ENCODE measurements at regions not wholly inside any gene's neighbourhood (a gene's known extent, or its start where the extent isn't known, plus 50 kb on each side); places are given as distances from the start of the nearest gene placed in this dataset.

DNA sequence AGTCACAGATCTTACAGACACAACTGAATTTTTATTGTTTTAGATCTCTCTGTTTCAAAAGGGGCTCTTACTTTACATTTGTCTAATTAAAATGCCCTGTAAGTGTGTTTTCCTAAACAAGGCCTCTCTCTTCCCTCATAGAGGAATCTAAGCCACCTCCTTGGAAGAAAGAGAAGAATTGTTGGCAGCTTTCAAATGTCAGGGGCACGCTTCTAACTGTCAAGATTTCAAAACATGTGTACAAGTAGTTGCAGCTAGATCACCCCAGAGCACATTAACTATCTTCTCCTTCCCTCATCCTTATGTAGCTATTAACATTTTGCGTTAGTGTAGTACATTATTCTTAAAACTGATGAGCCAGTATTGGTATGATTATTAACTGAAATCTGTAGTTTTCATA is 266.5 kb upstream of the BOD1L1 start:
- peaks cover 7% of the 10 kb centered on the region for H3K4me1 Mint-ChIP-seq (ENCODE audit: low read depth)
- no peaks in the 10 kb centered on the region for H3K36me3 Mint-ChIP-seq (ENCODE audit: low read depth)
- intact Hi-C loops (cut with micrococcal nuclease) = no loop called here
- no peaks in the 10 kb centered on the region for H3K9me3 Mint-ChIP-seq
- H3K4me3 Mint-ChIP-seq = no peak overlapping the region
- H3K27ac Mint-ChIP-seq = no peak overlapping the region
- DNase-seq (ENCODE audit: low spot score) = no peak
- peaks cover 2% of the 10 kb centered on the region for H3K27me3 Mint-ChIP-seq (ENCODE audit: insufficient read depth)

DNA sequence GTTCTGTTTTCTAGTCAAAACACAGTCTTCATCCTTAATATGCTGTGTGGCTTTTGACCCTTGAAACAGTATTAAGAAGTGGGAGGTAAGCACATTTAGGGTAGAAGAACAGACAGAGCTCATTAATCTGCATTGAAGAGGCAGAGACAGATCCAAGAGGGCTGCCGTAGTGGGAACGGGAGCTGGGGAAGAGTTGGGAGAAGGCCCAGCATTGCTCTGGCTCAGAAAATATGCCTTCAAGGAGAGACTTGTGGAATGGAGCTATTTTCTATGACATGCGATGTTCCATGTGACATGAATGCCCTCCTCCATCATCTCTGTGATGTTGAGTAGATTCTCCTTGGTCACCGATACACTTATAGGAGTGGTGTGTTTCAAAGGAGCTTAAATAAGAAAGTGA is 273.3 kb upstream of the BOD1L1 start:
- no peak for DNase-seq (ENCODE audit: low spot score)
- no peaks in the 10 kb centered on the region for H3K4me1 Mint-ChIP-seq (ENCODE audit: low read depth)
- intact Hi-C loops (cut with micrococcal nuclease) = no loop called here
- no peaks in the 10 kb centered on the region for H3K36me3 Mint-ChIP-seq (ENCODE audit: low read depth)
- no peak overlapping the region for H3K4me3 Mint-ChIP-seq
- no peaks in the 10 kb centered on the region for H3K27me3 Mint-ChIP-seq (ENCODE audit: insufficient read depth)
- H3K27ac Mint-ChIP-seq = no peak overlapping the region
- H3K9me3 Mint-ChIP-seq = no peaks in the 10 kb centered on the region

DNA sequence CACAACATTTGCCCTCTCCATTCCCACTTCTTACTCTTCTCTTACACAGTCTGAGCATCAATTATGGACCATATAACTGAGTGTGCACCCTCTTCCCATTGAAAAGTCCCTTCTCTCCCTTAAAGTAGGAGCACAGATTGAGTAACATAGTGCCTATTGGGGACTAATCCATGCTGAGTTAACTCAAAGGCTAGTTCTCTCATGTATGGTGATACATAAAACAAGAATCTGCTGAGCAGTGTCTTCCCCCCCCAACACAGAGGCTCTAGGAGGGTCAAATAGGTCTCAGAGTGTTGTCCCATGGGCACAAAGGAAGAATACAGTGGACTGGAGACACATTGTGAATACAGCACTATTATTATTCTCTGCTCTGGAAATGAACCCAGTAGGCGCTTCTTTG is 274.6 kb upstream of the BOD1L1 start:
- Mint-ChIP-seq H3K27me3 (ENCODE audit: insufficient read depth) (no peaks in the 10 kb centered on the region), H3K36me3 (ENCODE audit: low read depth) (no peaks in the 10 kb centered on the region), H3K27ac (no peak overlapping the region), H3K4me3 (no peak overlapping the region), H3K9me3 (no peaks in the 10 kb centered on the region), H3K4me1 (ENCODE audit: low read depth) (no peaks in the 10 kb centered on the region)
- no peak for DNase-seq (ENCODE audit: low spot score)
- intact Hi-C loops (cut with micrococcal nuclease) = no loop called here

GRCh38 chr4:13903061-13903460 is 275.5 kb upstream of the BOD1L1 start:
- Mint-ChIP-seq H3K4me3 (no peak overlapping the region), H3K27me3 (ENCODE audit: insufficient read depth) (no peaks in the 10 kb centered on the region), H3K36me3 (ENCODE audit: low read depth) (no peaks in the 10 kb centered on the region), H3K27ac (no peak overlapping the region), H3K9me3 (no peaks in the 10 kb centered on the region), H3K4me1 (ENCODE audit: low read depth) (no peaks in the 10 kb centered on the region)
- intact Hi-C loops (cut with micrococcal nuclease) = no loop called here
- no peak for DNase-seq (ENCODE audit: low spot score)

DNA sequence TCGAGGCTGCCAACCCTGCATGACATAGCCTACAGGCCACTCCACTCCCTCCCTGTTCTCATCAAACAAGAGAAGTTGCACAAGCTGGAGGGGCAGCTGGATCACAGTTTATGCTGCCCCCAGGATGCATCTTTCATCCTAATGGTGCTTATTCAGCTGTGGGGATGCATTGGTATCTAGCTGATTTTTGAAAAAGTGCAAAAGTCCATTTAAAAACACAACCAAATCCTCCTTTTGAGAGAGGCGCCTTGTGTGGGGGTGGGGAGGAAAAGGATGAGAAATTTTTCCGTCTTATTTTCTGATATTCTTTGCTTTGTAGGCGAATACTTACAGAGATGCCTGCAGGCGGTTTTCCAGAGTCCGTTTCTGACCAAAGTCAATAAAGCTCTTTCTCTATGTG is 276.4 kb upstream of the BOD1L1 start:
- intact Hi-C loops (cut with micrococcal nuclease) = no loop called here

GRCh38 chr4:13905543-13905942 is 278.0 kb upstream of the BOD1L1 start:
- intact Hi-C loops (cut with micrococcal nuclease) = no loop called here
- Mint-ChIP-seq H3K27ac (no peak overlapping the region), H3K4me1 (ENCODE audit: low read depth) (no peaks in the 10 kb centered on the region), H3K27me3 (ENCODE audit: insufficient read depth) (no peaks in the 10 kb centered on the region), H3K36me3 (ENCODE audit: low read depth) (no peaks in the 10 kb centered on the region), H3K9me3 (no peaks in the 10 kb centered on the region), H3K4me3 (no peak overlapping the region)
- DNase-seq (ENCODE audit: low spot score) = no peak

More for the DNA sequence above, 276.4 kb upstream of the BOD1L1 start:
- Mint-ChIP-seq H3K36me3 (ENCODE audit: low read depth) (no peaks in the 10 kb centered on the region), H3K27me3 (ENCODE audit: insufficient read depth) (no peaks in the 10 kb centered on the region), H3K4me3 (no peak overlapping the region), H3K9me3 (no peaks in the 10 kb centered on the region), H3K4me1 (ENCODE audit: low read depth) (no peaks in the 10 kb centered on the region), H3K27ac (no peak overlapping the region)
- DNase-seq (ENCODE audit: low spot score) = no peak

- no peaks in the 10 kb centered on the region for H3K36me3 Mint-ChIP-seq (ENCODE audit: low read depth)
- no peaks in the 10 kb centered on the region for H3K4me1 Mint-ChIP-seq (ENCODE audit: low read depth)
- intact Hi-C loops (cut with micrococcal nuclease) = no loop called here
- H3K9me3 Mint-ChIP-seq = no peaks in the 10 kb centered on the region
- DNase-seq (ENCODE audit: low spot score) = no peak
- H3K27ac Mint-ChIP-seq = no peak overlapping the region
- H3K27me3 Mint-ChIP-seq (ENCODE audit: insufficient read depth) = no peaks in the 10 kb centered on the region
- H3K4me3 Mint-ChIP-seq = no peak overlapping the region
Observed at GRCh38 chr4:13906727-13907126, 279.2 kb upstream of the BOD1L1 start.

DNA sequence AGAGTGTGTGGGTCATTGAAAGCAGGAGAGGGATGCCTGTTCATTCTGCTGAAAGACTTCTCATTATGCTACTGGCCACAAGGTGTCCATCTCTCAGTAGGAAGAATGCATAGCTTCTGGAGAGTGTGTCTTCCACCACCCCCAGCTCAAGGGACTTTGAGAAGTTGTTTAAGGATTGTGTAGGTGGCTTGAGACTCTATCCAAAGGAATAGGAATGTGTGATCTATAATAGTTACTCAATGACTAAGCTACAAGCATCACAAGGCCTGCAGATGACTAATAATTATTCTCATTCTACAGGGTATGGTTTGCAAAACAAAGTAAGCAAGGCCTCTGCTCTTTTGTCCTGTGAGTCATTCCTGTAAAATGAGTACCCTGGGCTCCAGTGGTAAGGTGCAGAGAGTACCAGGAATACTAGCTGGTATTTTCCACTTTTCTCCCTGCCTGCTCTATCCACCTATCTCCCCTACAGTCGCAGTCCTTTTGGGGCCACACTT is 279.8 kb upstream of the BOD1L1 start:
- no peaks in the 10 kb centered on the region for H3K4me1 Mint-ChIP-seq (ENCODE audit: low read depth)
- H3K4me3 Mint-ChIP-seq = no peak overlapping the region
- no peaks in the 10 kb centered on the region for H3K36me3 Mint-ChIP-seq (ENCODE audit: low read depth)
- DNase-seq (ENCODE audit: low spot score) = no peak
- H3K9me3 Mint-ChIP-seq = no peaks in the 10 kb centered on the region
- intact Hi-C loops (cut with micrococcal nuclease) = no loop called here
- H3K27ac Mint-ChIP-seq = no peak overlapping the region
- H3K27me3 Mint-ChIP-seq (ENCODE audit: insufficient read depth) = no peaks in the 10 kb centered on the region

- Mint-ChIP-seq H3K4me1 (ENCODE audit: low read depth) (no peaks in the 10 kb centered on the region), H3K9me3 (no peaks in the 10 kb centered on the region), H3K36me3 (ENCODE audit: low read depth) (no peaks in the 10 kb centered on the region), H3K27ac (no peak overlapping the region), H3K27me3 (ENCODE audit: insufficient read depth) (no peaks in the 10 kb centered on the region), H3K4me3 (no peak overlapping the region)
- intact Hi-C loops (cut with micrococcal nuclease) = no loop called here
- DNase-seq (ENCODE audit: low spot score) = no peak
Observed at GRCh38 chr4:13908455-13908854, 280.9 kb upstream of the BOD1L1 start.

GRCh38 chr4:13910556-13910955 is 283.0 kb upstream of the BOD1L1 start:
- no peaks in the 10 kb centered on the region for H3K36me3 Mint-ChIP-seq (ENCODE audit: low read depth)
- intact Hi-C loops (cut with micrococcal nuclease) = no loop called here
- H3K4me3 Mint-ChIP-seq = no peak overlapping the region
- H3K27me3 Mint-ChIP-seq (ENCODE audit: insufficient read depth) = no peaks in the 10 kb centered on the region
- DNase-seq (ENCODE audit: low spot score) = no peak
- H3K9me3 Mint-ChIP-seq = no peaks in the 10 kb centered on the region
- no peak overlapping the region for H3K27ac Mint-ChIP-seq
- H3K4me1 Mint-ChIP-seq (ENCODE audit: low read depth) = no peaks in the 10 kb centered on the region

DNA sequence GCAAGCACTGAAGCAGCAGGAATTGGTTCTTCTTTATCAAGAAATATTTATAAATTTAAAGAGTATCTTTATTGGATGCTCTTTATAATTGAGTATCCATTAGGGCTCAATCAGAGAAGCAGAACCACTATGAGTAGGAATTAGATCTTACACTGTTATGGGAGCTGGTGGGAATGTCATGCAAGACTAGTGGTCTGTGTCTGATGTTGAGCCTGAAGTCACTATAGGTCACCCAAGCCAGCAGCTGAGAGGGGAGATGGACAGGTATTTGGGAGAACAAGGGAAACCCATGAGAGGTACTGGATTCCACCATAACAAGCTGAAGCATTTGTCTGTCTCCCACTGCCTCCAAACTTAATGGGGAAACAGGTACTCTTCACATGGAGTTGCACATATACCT is 283.7 kb upstream of the BOD1L1 start:
- H3K27me3 Mint-ChIP-seq (ENCODE audit: insufficient read depth) = no peaks in the 10 kb centered on the region
- no peak for DNase-seq (ENCODE audit: low spot score)
- intact Hi-C loops (cut with micrococcal nuclease) = no loop called here

DNA sequence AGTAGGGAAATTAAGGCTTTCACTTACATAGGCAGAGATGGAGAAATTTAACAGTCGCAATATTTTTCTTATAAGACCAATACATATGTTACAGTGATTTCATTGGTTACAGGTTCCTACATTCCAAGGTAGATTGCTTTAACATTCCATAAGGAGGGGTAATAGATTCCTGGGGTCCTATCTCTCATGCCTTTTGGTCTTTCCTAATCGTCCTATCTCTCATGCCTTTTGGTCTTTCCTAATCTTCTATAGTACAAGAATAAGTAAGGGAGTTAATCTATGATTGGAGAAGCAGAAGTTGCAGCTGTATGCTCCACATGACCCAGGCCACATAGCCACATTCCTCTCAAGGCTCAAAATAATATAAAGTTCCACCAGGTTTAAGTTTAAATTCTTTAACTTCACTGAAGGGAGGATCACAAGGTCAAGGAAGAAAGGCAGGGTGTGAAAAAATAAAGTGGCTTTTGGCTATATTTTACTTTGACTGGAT is 285.0 kb upstream of the BOD1L1 start:
- no peak overlapping the region for H3K27ac Mint-ChIP-seq
- H3K4me3 Mint-ChIP-seq = no peak overlapping the region
- H3K36me3 Mint-ChIP-seq (ENCODE audit: low read depth) = no peaks in the 10 kb centered on the region
- no peak for DNase-seq (ENCODE audit: low spot score)
- H3K27me3 Mint-ChIP-seq (ENCODE audit: insufficient read depth) = no peaks in the 10 kb centered on the region
- no peaks in the 10 kb centered on the region for H3K9me3 Mint-ChIP-seq
- no peaks in the 10 kb centered on the region for H3K4me1 Mint-ChIP-seq (ENCODE audit: low read depth)
- intact Hi-C loops (cut with micrococcal nuclease) = no loop called here

More for the DNA sequence above, 283.7 kb upstream of the BOD1L1 start:
- no peaks in the 10 kb centered on the region for H3K4me1 Mint-ChIP-seq (ENCODE audit: low read depth)
- no peak overlapping the region for H3K27ac Mint-ChIP-seq
- H3K9me3 Mint-ChIP-seq = no peaks in the 10 kb centered on the region
- H3K4me3 Mint-ChIP-seq = no peak overlapping the region
- H3K36me3 Mint-ChIP-seq (ENCODE audit: low read depth) = no peaks in the 10 kb centered on the region

DNA sequence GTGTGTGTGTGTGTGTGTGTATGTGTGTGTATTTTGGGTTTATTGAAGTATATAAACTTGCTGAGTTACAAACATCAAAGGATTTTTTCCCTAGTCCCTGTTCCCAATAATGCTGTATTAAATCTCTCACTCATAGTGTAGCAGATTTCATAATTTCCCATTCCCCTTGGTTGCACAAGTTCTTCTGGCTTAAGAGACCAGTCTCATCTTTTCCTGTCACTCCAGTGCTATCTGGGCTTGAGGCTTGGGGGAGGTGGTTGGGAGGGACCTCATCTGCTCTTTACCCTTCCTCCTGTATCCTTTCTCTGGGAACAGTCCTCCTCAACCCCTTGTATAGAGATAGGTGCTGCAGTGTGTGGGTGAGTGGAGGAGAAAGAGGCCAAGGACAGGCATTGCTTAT is 285.4 kb upstream of the BOD1L1 start:
- no peaks in the 10 kb centered on the region for H3K27me3 Mint-ChIP-seq (ENCODE audit: insufficient read depth)
- intact Hi-C loops (cut with micrococcal nuclease) = no loop called here
- no peaks in the 10 kb centered on the region for H3K36me3 Mint-ChIP-seq (ENCODE audit: low read depth)

GRCh38 chr4:13917015-13917414 is 289.5 kb upstream of the BOD1L1 start:
- no peak overlapping the region for H3K27ac Mint-ChIP-seq
- DNase-seq (ENCODE audit: low spot score) = no peak
- no peaks in the 10 kb centered on the region for H3K36me3 Mint-ChIP-seq (ENCODE audit: low read depth)
- H3K27me3 Mint-ChIP-seq (ENCODE audit: insufficient read depth) = no peaks in the 10 kb centered on the region
- no peaks in the 10 kb centered on the region for H3K9me3 Mint-ChIP-seq
- H3K4me3 Mint-ChIP-seq = no peak overlapping the region
- intact Hi-C loops (cut with micrococcal nuclease) = no loop called here
- no peaks in the 10 kb centered on the region for H3K4me1 Mint-ChIP-seq (ENCODE audit: low read depth)

More for the DNA sequence above, 285.4 kb upstream of the BOD1L1 start:
- no peak overlapping the region for H3K27ac Mint-ChIP-seq
- H3K4me3 Mint-ChIP-seq = no peak overlapping the region
- H3K9me3 Mint-ChIP-seq = no peaks in the 10 kb centered on the region
- no peaks in the 10 kb centered on the region for H3K4me1 Mint-ChIP-seq (ENCODE audit: low read depth)
- DNase-seq (ENCODE audit: low spot score) = no peak

Measured in activated T-helper 1 cell treated with anti-CD3 and anti-CD28 coated beads, Interleukin-12 subunit alpha, Interleukin-12 subunit beta, Interleukin-2, Interleukin-4 antibody, amounts not matched to agents 30 ng/mL and 10 ng/mL and 1 ng/mL, durations not matched to agents 14 hours and 24 hours and 36 hours (primary cell).